ENCODE measurements at regions not wholly inside any gene's neighbourhood (a gene's known extent, or its start where the extent isn't known, plus 50 kb on each side); places are given as distances from the start of the nearest gene placed in this dataset.

- no peak for DNase-seq
Measured at GRCh38 chr16:48932216-48932855, 322.4 kb upstream of the N4BP1 start.

- DNase-seq = no peak
Measured at GRCh38 chr16:48930951-48931553, 321.1 kb upstream of the N4BP1 start.

DNA sequence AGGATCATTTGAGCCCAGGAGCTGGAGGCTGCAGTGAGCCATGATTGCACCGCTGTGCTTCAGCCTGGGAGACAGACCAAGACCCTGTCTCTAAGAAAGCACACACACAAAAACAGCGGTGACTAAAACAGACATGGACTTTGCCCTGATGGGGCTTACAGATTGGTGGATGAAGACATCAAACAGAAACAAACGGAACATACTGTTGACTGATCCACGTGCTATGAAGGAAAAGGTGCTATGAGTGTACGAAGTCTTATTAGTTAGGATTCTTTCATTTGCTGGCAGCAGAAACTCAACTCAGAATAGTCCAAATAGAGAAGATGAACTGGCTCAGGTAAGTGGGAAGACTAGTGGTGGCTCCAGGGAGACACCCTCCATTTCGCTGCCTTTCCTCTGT lies 309.8 kb upstream of the N4BP1 start:
- DNase-seq = no peak

- no peak for DNase-seq
Measured at GRCh38 chr16:48918520-48919258, 308.7 kb upstream of the N4BP1 start.

GRCh38 chr16:48916566-48916965 lies 306.6 kb upstream of the N4BP1 start:
- DNase-seq = no peak

- DNase-seq = no peak
Measured at GRCh38 chr16:48914070-48914469, 304.1 kb upstream of the N4BP1 start.

DNA sequence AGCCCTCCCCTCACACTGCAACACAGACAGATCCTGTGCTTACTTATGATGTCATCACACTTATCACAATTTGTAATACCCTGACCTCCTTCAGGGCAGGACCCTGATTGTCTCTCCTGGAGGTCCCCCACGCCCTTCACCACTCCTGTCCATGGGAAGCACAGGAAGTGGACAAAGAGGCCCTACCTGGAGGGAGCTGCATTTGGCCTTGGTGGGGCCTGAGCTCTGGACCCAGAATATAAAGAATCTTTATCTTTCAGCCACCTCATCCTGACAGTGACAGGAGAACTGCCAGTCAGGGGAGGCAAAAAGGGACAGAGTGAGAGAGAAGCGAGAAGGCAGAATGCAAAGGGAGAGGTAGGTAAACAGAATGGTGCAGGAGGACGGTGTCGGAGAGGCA lies 303.4 kb upstream of the N4BP1 start:
- no peak for DNase-seq

DNA sequence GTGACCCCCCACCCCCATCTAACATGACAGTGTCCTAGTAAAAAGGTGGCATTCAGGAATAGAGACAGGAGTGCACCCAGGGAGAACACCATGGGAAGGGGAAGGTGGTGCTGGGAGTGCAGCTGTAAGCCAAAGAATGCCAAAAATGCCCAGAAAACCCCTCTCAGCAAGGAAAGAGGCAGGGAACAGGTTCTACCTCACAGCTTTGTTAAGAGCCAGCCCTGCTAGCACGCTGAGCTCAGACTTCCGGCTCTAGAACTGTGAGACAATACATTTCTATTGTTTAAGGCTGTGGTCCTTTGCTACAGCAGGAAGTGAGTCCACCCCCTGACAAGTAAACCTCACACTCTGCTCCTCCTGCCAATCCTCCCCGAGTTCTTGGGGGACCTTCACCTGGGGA lies 302.4 kb upstream of the N4BP1 start:
- DNase-seq = no peak

DNA sequence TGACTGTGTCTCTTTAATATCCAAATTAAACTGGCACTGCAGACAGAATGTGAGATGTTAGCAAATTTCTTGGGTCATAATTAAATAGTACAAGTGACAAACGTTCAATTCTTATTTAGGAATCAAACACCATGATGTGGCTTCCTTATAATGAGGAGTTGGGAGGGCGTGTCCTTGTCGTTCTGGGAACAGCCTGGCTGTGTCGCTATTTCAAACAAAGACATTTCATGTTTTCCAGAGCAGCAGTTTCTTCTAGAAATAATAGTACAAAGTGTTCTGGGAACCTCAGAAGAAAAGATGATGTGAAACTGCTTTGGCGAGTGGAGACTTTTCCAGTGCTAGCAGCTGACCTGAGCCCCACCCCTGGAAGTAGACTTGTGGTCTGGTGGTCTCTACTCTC lies 301.7 kb upstream of the N4BP1 start:
- no peak for DNase-seq

GRCh38 chr16:48910214-48910613 lies 300.2 kb upstream of the N4BP1 start:
- DNase-seq = no peak

DNA sequence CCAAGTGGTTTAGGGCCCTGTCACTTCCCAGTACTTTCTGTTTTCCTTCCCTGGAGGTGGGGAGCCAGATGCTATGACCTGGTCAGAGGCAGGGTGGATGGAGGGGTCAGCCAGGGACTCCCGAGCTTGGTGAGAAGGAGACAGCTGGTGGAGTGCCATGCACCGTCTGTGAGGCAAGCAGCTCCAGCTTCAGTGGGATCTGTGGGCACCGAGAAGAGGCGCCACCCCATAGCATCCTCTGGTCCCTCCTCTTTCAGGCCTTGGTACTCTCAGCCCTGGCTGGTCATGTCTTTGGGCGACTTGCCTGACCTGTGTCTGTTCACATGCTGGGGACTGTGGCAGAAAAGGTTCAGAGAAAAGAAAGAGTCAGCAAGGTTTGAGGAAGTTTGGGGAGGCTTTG lies 299.3 kb upstream of the N4BP1 start:
- DNase-seq = no peak

DNA sequence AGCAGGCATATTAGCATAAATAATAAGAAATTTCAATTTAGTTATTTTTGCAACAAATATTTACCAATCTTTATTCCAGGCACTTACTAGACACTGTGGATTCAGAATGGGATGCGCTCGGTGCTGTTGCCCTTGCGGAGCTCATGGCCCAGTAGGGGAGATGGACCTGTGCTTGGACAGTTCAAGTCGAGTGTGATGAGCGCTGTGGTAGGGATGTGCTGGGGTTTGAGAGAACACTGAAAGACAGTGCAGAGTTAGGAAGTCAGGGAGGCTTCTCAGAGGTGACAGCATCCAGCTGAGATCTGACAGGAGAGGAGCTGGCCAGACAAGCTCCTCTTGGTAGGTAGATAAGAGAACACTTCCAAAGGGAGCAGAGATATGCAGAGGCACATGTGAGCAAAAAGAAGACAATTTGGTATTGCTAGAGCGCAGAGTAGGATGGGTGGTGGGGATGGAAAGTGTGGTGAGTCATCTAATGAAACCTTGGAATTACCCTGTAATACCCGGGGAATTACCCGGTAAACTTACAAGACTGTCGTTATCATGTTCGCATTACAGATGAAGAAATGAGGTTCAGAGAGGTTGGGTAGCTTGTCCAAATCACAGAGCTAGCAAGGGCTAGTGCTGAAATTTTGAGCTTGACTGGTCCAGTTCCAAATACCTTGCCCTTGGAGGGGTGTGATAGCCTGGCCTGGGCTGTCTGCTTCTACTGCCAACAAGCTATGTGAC lies 298.1 kb upstream of the N4BP1 start:
- DNase-seq = no peak

- DNase-seq = no peak
Measured at GRCh38 chr16:48905632-48906505, 295.9 kb upstream of the N4BP1 start.

DNA sequence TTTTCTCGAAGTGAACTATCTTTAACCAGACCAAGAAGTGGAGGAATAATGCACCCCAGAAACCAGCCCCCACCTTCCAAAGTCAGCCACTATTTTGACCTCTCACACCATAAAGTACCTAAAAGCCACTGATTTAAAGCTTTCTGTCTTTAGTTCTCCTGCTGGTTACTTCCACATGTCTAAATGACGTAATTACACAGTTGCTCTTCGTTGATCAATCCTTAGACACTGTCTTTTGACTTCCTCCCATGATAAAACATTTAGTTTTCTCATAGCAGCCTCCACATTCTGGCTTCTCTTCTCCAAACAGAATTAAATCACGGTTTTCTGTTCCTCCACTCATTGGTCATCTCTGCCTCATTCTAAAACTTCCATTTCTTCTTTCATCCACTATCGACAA lies 294.4 kb upstream of the N4BP1 start:
- DNase-seq = no peak

GRCh38 chr16:48903039-48903438 lies 293.1 kb upstream of the N4BP1 start:
- DNase-seq = no peak

- peak; percentile 3 for DNase-seq
Measured at GRCh38 chr16:48901712-48902374, 291.9 kb upstream of the N4BP1 start.

DNA sequence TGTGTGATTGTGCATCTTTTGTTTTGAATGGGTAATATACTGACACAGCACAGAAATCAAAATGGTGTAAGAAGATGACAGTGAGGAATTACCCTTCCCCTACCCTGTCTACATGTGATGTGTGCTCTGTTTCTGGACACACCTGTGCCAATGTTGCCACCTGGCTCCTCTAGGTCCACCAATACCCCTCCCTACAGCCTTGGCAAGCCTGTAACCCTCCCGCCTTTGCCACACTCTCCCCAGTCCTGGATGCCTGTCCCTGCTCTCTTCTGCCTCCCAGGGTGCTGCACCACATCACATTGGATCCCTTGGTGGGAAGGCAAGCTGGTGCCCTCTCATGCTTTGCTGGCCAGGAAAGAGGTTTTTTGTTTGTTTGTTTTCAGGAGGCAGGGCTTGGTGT lies 289.5 kb upstream of the N4BP1 start:
- no peak for DNase-seq

GRCh38 chr16:48897698-48898205 lies 287.8 kb upstream of the N4BP1 start:
- no peak for DNase-seq

- DNase-seq = no peak
Measured at GRCh38 chr16:48895142-48895541, 285.2 kb upstream of the N4BP1 start.

GRCh38 chr16:48892893-48893292 lies 282.9 kb upstream of the N4BP1 start:
- DNase-seq = no peak

GRCh38 chr16:48887646-48888210 lies 277.7 kb upstream of the N4BP1 start:
- DNase-seq = no peak

DNA sequence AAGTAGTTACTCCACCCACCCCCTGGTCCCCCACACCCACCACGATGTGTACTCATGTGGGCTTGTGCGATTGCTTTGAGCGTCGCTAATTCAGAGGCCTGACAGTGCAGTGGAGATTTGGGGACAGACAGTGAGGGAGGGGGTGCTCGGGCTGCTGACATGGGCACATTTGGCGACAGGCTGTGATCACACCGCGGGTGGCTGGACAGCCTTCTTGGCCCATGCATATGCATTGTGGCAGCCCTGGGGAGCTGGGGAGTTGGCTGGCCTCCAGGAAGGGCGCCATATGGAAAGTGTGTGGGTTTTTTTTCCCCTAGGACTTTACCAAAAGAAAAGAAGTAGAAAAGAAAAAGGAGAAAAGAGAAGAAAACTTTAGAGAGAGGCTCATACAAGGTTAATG lies 275.5 kb upstream of the N4BP1 start:
- DNase-seq = peak; percentile 26
